ENCODE measurements at regions not wholly inside any gene's neighbourhood (a gene's known extent, or its start where the extent isn't known, plus 50 kb on each side); places are given as distances from the start of the nearest gene placed in this dataset.

DNA sequence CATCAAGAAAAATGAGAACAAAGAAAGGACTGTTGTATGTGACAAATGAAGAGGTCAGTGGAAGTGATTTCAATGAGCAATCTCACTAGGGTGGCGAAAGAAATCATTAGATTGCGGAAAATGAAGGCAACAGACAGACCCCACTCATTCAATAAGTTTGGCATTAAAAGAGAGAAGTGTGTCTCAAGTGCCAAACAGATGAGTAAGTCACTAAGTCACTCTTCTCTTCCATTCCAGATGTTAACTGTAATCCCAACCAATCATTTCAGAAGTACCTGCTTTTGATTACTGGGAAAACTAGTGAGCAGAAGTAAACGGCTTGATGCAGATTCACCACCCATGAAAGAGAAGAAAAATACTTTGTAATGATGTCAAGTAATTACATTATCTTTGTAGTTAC lies 144.3 kb upstream of the PRMT6 start:
- FAIRE-seq (no peak), ATAC-seq (no peak), DNase-seq (ENCODE audit: low read depth, low spot score) (no peak)
- no peaks in the 10 kb centered on the region for H3K27me3 ChIP-seq (replicated peaks in 1 of 2; ENCODE audit: control insufficient read depth in 2 of 2, insufficient read depth in 2 of 2, low read length in 1 of 2)
- WGBS (ENCODE audit: insufficient coverage, insufficient replicate concordance, low lambda C conversion rate, missing lambda C conversion rate), result 59% methylated on average over 3 of the region's 3 CpGs
- no peak overlapping the region for H3K4me3 ChIP-seq
- POLR2A ChIA-PET, result no interaction called here
- CTCF ChIA-PET, result no interaction called here
- H3K79me2 ChIP-seq (ENCODE audit: control insufficient read depth, insufficient read depth, low read length), result no peaks in the 10 kb centered on the region
- SMC1A ChIA-PET (ENCODE audit: uncharacterized antibody, unreplicated experiment), result no interaction called here
- H2AFZ ChIP-seq (ENCODE audit: control insufficient read depth, low read depth, low read length), result no peak overlapping the region
- no peaks in the 10 kb centered on the region for H3K9me3 ChIP-seq (replicated peaks; ENCODE audit: control insufficient read depth, insufficient read depth, low read length)
- RAD21 ChIA-PET (ENCODE audit: unreplicated experiment), result no interaction called here
- no TSS peak for BruUV-seq (replicated peaks)
- peaks cover 8% of the 10 kb centered on the region for H3K4me1 ChIP-seq (ENCODE audit: control insufficient read depth, insufficient read depth, low read length)
- in situ Hi-C loops (cut with MboI), result no loop called here
- H4K20me1 ChIP-seq (ENCODE audit: control insufficient read depth, insufficient read depth), result no peaks in the 10 kb centered on the region
- no peak overlapping the region for H3K4me2 ChIP-seq (ENCODE audit: control insufficient read depth, insufficient read depth)
- no peak overlapping the region for H3K9ac ChIP-seq (ENCODE audit: control insufficient read depth, insufficient read depth, low read length)
- intact Hi-C loops (cut with micrococcal nuclease; ENCODE audit: unreplicated experiment), result no loop called here
- H3K27ac ChIP-seq (ENCODE audit: control insufficient read depth, insufficient read depth), result no peak overlapping the region
- no peaks in the 10 kb centered on the region for H3K36me3 ChIP-seq (ENCODE audit: control insufficient read depth in 2 of 2, insufficient read depth in 2 of 2, low read length in 1 of 2)
- TF ChIP-seq NR2C2 (IDR thresholded peaks at IDR 0.05; ENCODE audit: borderline replicate concordance, control insufficient read depth, insufficient read length, low read depth) (no peak), EED (IDR thresholded peaks at IDR 0.05; ENCODE audit: low read depth) (no peak), REST (IDR thresholded peaks at IDR 0.05; ENCODE audit: low read depth, low read length) (no peak), POLR2AphosphoS2 (IDR thresholded peaks at IDR 0.05; ENCODE audit: low read depth, low read length) (no peak), TBL1XR1 (IDR thresholded peaks at IDR 0.05; ENCODE audit: low read depth, low read length) (no peak), USF2 (IDR thresholded peaks at IDR 0.05; ENCODE audit: borderline replicate concordance, low read depth, low read length) (no peak), HDAC6 (IDR thresholded peaks at IDR 0.05; ENCODE audit: unreplicated experiment) (no peak), SIN3A (IDR thresholded peaks at IDR 0.05; ENCODE audit: low read depth, low read length) (no peak), ATF2 (IDR thresholded peaks at IDR 0.05; ENCODE audit: low read length) (no peak), RELB (IDR thresholded peaks at IDR 0.05; ENCODE audit: low read depth) (no peak), IKZF1 (conservative IDR thresholded peaks at IDR 0.05) (no peak), RCOR1 (conservative IDR thresholded peaks at IDR 0.05; ENCODE audit: low read depth, low read length) (no peak), BCL11A (IDR thresholded peaks at IDR 0.05; ENCODE audit: low read depth, low read length) (no peak)
- TF ChIP-seq, protein P1, sequence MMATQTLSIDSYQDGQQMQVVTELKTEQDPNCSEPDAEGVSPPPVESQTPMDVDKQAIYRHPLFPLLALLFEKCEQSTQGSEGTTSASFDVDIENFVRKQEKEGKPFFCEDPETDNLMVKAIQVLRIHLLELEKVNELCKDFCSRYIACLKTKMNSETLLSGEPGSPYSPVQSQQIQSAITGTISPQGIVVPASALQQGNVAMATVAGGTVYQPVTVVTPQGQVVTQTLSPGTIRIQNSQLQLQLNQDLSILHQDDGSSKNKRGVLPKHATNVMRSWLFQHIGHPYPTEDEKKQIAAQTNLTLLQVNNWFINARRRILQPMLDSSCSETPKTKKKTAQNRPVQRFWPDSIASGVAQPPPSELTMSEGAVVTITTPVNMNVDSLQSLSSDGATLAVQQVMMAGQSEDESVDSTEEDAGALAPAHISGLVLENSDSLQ (IDR thresholded peaks at IDR 0.05), result no peak

Data from GM12878 (cell line).